ENCODE measurements at regions not wholly inside any gene's neighbourhood (a gene's known extent, or its start where the extent isn't known, plus 50 kb on each side); places are given as distances from the start of the nearest gene placed in this dataset.

- no peak for TF ChIP-seq CTCF (IDR thresholded peaks at IDR 0.05; ENCODE audit: low read length, missing control alignments)
- H3K4me3 ChIP-seq (replicated peaks; ENCODE audit: low read depth, low read length), result no peak overlapping the region
- no peak for DNase-seq (ENCODE audit: low read depth)
Observed at GRCh38 chr3:26556637-26557036, 65.9 kb upstream of the LRRC3B start.

- TF ChIP-seq CTCF (IDR thresholded peaks at IDR 0.05; ENCODE audit: low read length, missing control alignments), result no peak
- no peak overlapping the region for H3K4me3 ChIP-seq (replicated peaks; ENCODE audit: low read depth, low read length)
- no peak for DNase-seq (ENCODE audit: low read depth)
Observed at GRCh38 chr3:26558257-26558656, 64.3 kb upstream of the LRRC3B start.

GRCh38 chr3:26559227-26559626 lies 63.3 kb upstream of the LRRC3B start:
- DNase-seq (ENCODE audit: low read depth), result no peak
- TF ChIP-seq CTCF (IDR thresholded peaks at IDR 0.05; ENCODE audit: low read length, missing control alignments), result no peak
- no peak overlapping the region for H3K4me3 ChIP-seq (replicated peaks; ENCODE audit: low read depth, low read length)

GRCh38 chr3:26560081-26560480 lies 62.5 kb upstream of the LRRC3B start:
- no peak for TF ChIP-seq CTCF (IDR thresholded peaks at IDR 0.05; ENCODE audit: low read length, missing control alignments)
- H3K4me3 ChIP-seq (replicated peaks; ENCODE audit: low read depth, low read length), result no peak overlapping the region
- no peak for DNase-seq (ENCODE audit: low read depth)

- TF ChIP-seq CTCF (IDR thresholded peaks at IDR 0.05; ENCODE audit: low read length, missing control alignments), result no peak
- no peak overlapping the region for H3K4me3 ChIP-seq (replicated peaks; ENCODE audit: low read depth, low read length)
- no peak for DNase-seq (ENCODE audit: low read depth)
Observed at GRCh38 chr3:26562021-26562768, 60.4 kb upstream of the LRRC3B start.
